GM21423 (cell line): ENCODE measurements at regions not wholly inside any gene's neighbourhood (a gene's known extent, or its start where the extent isn't known, plus 50 kb on each side); places are given as distances from the start of the nearest gene placed in this dataset.

Experiments used
- ATAC-seq: cut with Tn5 transposase; IDR thresholded peaks from one replicate; pipeline ENCODE4 v1.9.1; 2021; ENCODE audit warnings: mild to moderate bottlenecking, moderate library complexity; ENCODE audit not compliant: unreplicated experiment

- no peak for ATAC-seq
These were observed 124.7 kb upstream of the SSTR4 start for GRCh38 chr20:22910287-22910852.

- no peak for ATAC-seq
These were observed 120.8 kb upstream of the SSTR4 start for GRCh38 chr20:22914291-22914690.

GRCh38 chr20:22915512-22915911, 119.6 kb upstream of the SSTR4 start:
- ATAC-seq = no peak

- no peak for ATAC-seq
These were observed 118.9 kb upstream of the SSTR4 start for GRCh38 chr20:22916021-22916842.

GRCh38 chr20:22918286-22918983, 116.7 kb upstream of the SSTR4 start:
- no peak for ATAC-seq

- ATAC-seq = no peak
These were observed 114.2 kb upstream of the SSTR4 start for GRCh38 chr20:22920898-22921297.

GRCh38 chr20:22921595-22922421, 113.3 kb upstream of the SSTR4 start:
- no peak for ATAC-seq

GRCh38 chr20:22922987-22923386, 112.1 kb upstream of the SSTR4 start:
- ATAC-seq = no peak

- no peak for ATAC-seq
These were observed 110.9 kb upstream of the SSTR4 start for GRCh38 chr20:22924046-22924737.

GRCh38 chr20:22924949-22925612, 110.0 kb upstream of the SSTR4 start:
- no peak for ATAC-seq

- no peak for ATAC-seq
These were observed 109.5 kb upstream of the SSTR4 start for GRCh38 chr20:22925613-22925983.

GRCh38 chr20:22927537-22927936, 107.6 kb upstream of the SSTR4 start:
- ATAC-seq = no peak

- no peak for ATAC-seq
These were observed 106.4 kb upstream of the SSTR4 start for GRCh38 chr20:22928679-22929078.

- no peak for ATAC-seq
These were observed 105.5 kb upstream of the SSTR4 start for GRCh38 chr20:22929661-22930060.

GRCh38 chr20:22931653-22932608, 103.2 kb upstream of the SSTR4 start:
- no peak for ATAC-seq

- ATAC-seq = no peak
These were observed 95.9 kb upstream of the SSTR4 start for GRCh38 chr20:22939181-22939580.

- ATAC-seq = no peak
These were observed 94.8 kb upstream of the SSTR4 start for GRCh38 chr20:22940350-22940749.

- no peak for ATAC-seq
These were observed 93.6 kb upstream of the SSTR4 start for GRCh38 chr20:22941550-22941949.

GRCh38 chr20:22942742-22943141, 92.4 kb upstream of the SSTR4 start:
- ATAC-seq = no peak
